ENCODE measurements at regions not wholly inside any gene's neighbourhood (a gene's known extent, or its start where the extent isn't known, plus 50 kb on each side); places are given as distances from the start of the nearest gene placed in this dataset.

- no peak for DNase-seq (ENCODE audit: extremely low read depth, low read depth)
- TF ChIP-seq CTCF (IDR thresholded peaks at IDR 0.05; ENCODE audit: low read depth, low read length), result no peak
Observed at GRCh38 chr11:111194860-111195568, 50.5 kb upstream of the POU2AF2 start.

- no peak for TF ChIP-seq CTCF (IDR thresholded peaks at IDR 0.05; ENCODE audit: low read depth, low read length)
- DNase-seq (ENCODE audit: extremely low read depth, low read depth), result no peak
Observed at GRCh38 chr11:111193924-111194490, 51.5 kb upstream of the POU2AF2 start.

GRCh38 chr11:111189466-111189865 is 56.1 kb upstream of the POU2AF2 start:
- DNase-seq (ENCODE audit: extremely low read depth, low read depth), result no peak
- TF ChIP-seq CTCF (IDR thresholded peaks at IDR 0.05; ENCODE audit: low read depth, low read length), result no peak

GRCh38 chr11:111186308-111186915 is 59.1 kb upstream of the POU2AF2 start:
- no peak for DNase-seq (ENCODE audit: extremely low read depth, low read depth)
- TF ChIP-seq CTCF (IDR thresholded peaks at IDR 0.05; ENCODE audit: low read depth, low read length), result no peak

- no peak for TF ChIP-seq CTCF (IDR thresholded peaks at IDR 0.05; ENCODE audit: low read depth, low read length)
- no peak for DNase-seq (ENCODE audit: extremely low read depth, low read depth)
Observed at GRCh38 chr11:111185266-111185665, 60.3 kb upstream of the POU2AF2 start.

GRCh38 chr11:111183706-111184105 is 61.8 kb upstream of the POU2AF2 start:
- no peak for TF ChIP-seq CTCF (IDR thresholded peaks at IDR 0.05; ENCODE audit: low read depth, low read length)
- no peak for DNase-seq (ENCODE audit: extremely low read depth, low read depth)

GRCh38 chr11:111179184-111179910 is 66.2 kb upstream of the POU2AF2 start:
- no peak for DNase-seq (ENCODE audit: extremely low read depth, low read depth)
- TF ChIP-seq CTCF (IDR thresholded peaks at IDR 0.05; ENCODE audit: low read depth, low read length), result no peak
